K562 (cell line): ENCODE measurements at regions not wholly inside any gene's neighbourhood (a gene's known extent, or its start where the extent isn't known, plus 50 kb on each side); places are given as distances from the start of the nearest gene placed in this dataset.

Source experiments
- ATAC-seq: fragments of 200-7000 bp; cut with Tn5 transposase; 3 replicates; pipeline ENCODE4 v1.9.1; 2020; ENCODE audit warnings: moderate library complexity
- BruUV-seq: library from RNA; stranded (reverse); fragments of 400-500 nt; replicated peaks from 2 replicates; lab custom pipeline; 2021; lab: Mats Ljungman, UMichigan
- CTCF ChIA-PET: fragments of 300-600 bp; formaldehyde crosslinking; extraction: SDS; loops from one replicate; lab custom pipeline; 2021; ENCODE audit warnings: low intra/inter-chr PET ratio; lab: Yijun Ruan, JAX
- POLR2A ChIA-PET: fragments of 300-600, 350-650 bp; sonication (Branson Sonifier 250); formaldehyde crosslinking; extraction: SDS; loops from one replicate; lab custom pipeline; 2021; ENCODE audit warnings: antibody characterized with exemption, inconsistent platforms; lab: Yijun Ruan, JAX
- DNase-seq, 4 experiments: peaks; one replicate each; pipeline versions ENCODE4 v3.0.0 to v3.0.0-alpha.2; 2011 to 2018; ENCODE audit warnings: low spot score in 3 of 4, mixed read lengths in 3 of 4; ENCODE audit errors: extremely low read depth in 1 of 4
- FAIRE-seq: peaks from 2 replicates; lab custom pipeline; 2011; peaks lifted over from hg19 to GRCh38; lab: Jason Lieb, UNC
- H2AFZ ChIP-seq: 2 replicates; pipeline ENCODE4 v1.6.0; 2011; ENCODE audit warnings: low read depth, low read length, control low read depth, inconsistent platforms
- H3K27ac ChIP-seq: fragments of 200-600 bp; 3 replicates; pipeline ENCODE4 v1.8.0; 2011; ENCODE audit warnings: low read depth, mild to moderate bottlenecking, control low read depth, inconsistent platforms, low read length, moderate library complexity, mixed read lengths; ENCODE audit errors: extremely low read depth
- H3K27me3 ChIP-seq, 2 experiments: fragments of 300-600 bp in 1 of 2; 2 replicates in 1 of 2; 3 replicates in 1 of 2; pipeline versions ENCODE4 v1.6.0 to v1.8.0; 2011; ENCODE audit warnings: inconsistent platforms in 2 of 2, low read length in 2 of 2, mild to moderate bottlenecking in 1 of 2, mixed read lengths in 1 of 2, moderate library complexity in 1 of 2; ENCODE audit not compliant: control insufficient read depth in 2 of 2, insufficient read depth in 2 of 2
- H3K36me3 ChIP-seq: fragments of 300-600 bp; 3 replicates; pipeline ENCODE4 v1.8.0; 2011; ENCODE audit warnings: mild to moderate bottlenecking, low read length, inconsistent platforms; ENCODE audit not compliant: control insufficient read depth, insufficient read depth
- H3K4me1 ChIP-seq, 2 experiments: fragments of 200-600 bp in 1 of 2; replicated peaks in 1 of 2; 2 replicates in 1 of 2; 3 replicates in 1 of 2; pipeline versions ENCODE4 v1.5.1 to v1.8.0; 2011; ENCODE audit warnings: inconsistent platforms in 2 of 2, low read length in 2 of 2, mild to moderate bottlenecking in 1 of 2, mixed read lengths in 1 of 2, moderate library complexity in 1 of 2; ENCODE audit not compliant: control insufficient read depth in 2 of 2, insufficient read depth in 2 of 2
- H3K4me2 ChIP-seq: 2 replicates; pipeline ENCODE4 v1.6.1; 2011; ENCODE audit warnings: low read length, control low read depth, inconsistent platforms, mixed read lengths; ENCODE audit not compliant: insufficient read depth
- H3K4me3 ChIP-seq: fragments of 200-600 bp; sonication (generic), shearing (Covaris generic); 2 replicates; pipeline ENCODE4 v1.5.1; 2016; ENCODE audit warnings: control low read depth, inconsistent platforms
- H3K79me2 ChIP-seq: fragments of 200-600 bp; 3 replicates; pipeline ENCODE4 v1.8.0; 2011; ENCODE audit warnings: low read length, inconsistent platforms; ENCODE audit not compliant: control insufficient read depth, insufficient read depth
- H3K9ac ChIP-seq, 2 experiments: 2 replicates each; pipeline versions ENCODE4 v1.6.0 to v1.6.1; 2011; ENCODE audit warnings: low read depth in 2 of 2, low read length in 2 of 2, control low read depth in 1 of 2, inconsistent platforms in 1 of 2, mild to moderate bottlenecking in 1 of 2, mixed read lengths in 1 of 2; ENCODE audit not compliant: insufficient read depth in 1 of 2
- H3K9me1 ChIP-seq: one replicate; pipeline ENCODE4 v1.6.0; 2011; ENCODE audit warnings: inconsistent platforms, mild to moderate bottlenecking, low read length, moderate library complexity; ENCODE audit not compliant: control insufficient read depth, insufficient read depth
- H3K9me3 ChIP-seq: replicated peaks from 2 replicates; pipeline ENCODE4 v1.5.1; 2011; ENCODE audit warnings: low read depth, low read length, inconsistent platforms; ENCODE audit not compliant: control insufficient read depth, insufficient read depth
- H4K20me1 ChIP-seq: replicated peaks from 2 replicates; pipeline ENCODE4 v1.6.1; 2011; ENCODE audit warnings: low read length, inconsistent platforms, mixed read lengths; ENCODE audit not compliant: control insufficient read depth, insufficient read depth
- DMBX1 ChIP-seq: fragments of 250-450 bp; sonication (Bioruptor Pico); IDR thresholded peaks from 2 replicates; pipeline ENCODE4 v1.8.0; 2022; ENCODE audit warnings: inconsistent platforms, mild to moderate bottlenecking, moderate library complexity, borderline replicate concordance
- HMG20B ChIP-seq: fragments of 250-450 bp; sonication (Bioruptor Pico); IDR thresholded peaks from 2 replicates; pipeline ENCODE4 v1.5.0; 2021; ENCODE audit warnings: mild to moderate bottlenecking
- KLF1 ChIP-seq: fragments of 450-650 bp; IDR thresholded peaks from 2 replicates; pipeline ENCODE4 v1.6.1; 2016; ENCODE audit warnings: missing genetic modification characterization, missing compliant biosample characterization
- LCOR ChIP-seq: sonication (generic); formaldehyde crosslinking; IDR thresholded peaks from 2 replicates; pipeline ENCODE4 v1.8.0; 2022; ENCODE audit warnings: mild to moderate bottlenecking, missing genetic modification reagents
- NR2C1 ChIP-seq, 2 experiments: fragments of 450-650 bp; IDR thresholded peaks; 2 replicates each; pipeline ENCODE4 v1.6.1; 2017; ENCODE audit warnings: mild to moderate bottlenecking in 2 of 2, antibody characterized with exemption in 1 of 2, inconsistent platforms in 1 of 2, missing compliant biosample characterization in 1 of 2, missing genetic modification characterization in 1 of 2
- NR2C2 ChIP-seq, 2 experiments: fragments of 200-800 bp in 1 of 2; sonication (Bioruptor generic) in 1 of 2; sonication (generic) in 1 of 2; formaldehyde crosslinking in 1 of 2; IDR thresholded peaks; 2 replicates each; pipeline versions ENCODE4 v1.6.1 to v1.8.0; 2016 to 2022; ENCODE audit warnings: mild to moderate bottlenecking in 1 of 2, missing compliant biosample characterization in 1 of 2, missing genetic modification characterization in 1 of 2, missing genetic modification reagents in 1 of 2
- NR4A1 ChIP-seq, 2 experiments: fragments of 250-450 bp in 1 of 2; fragments of 450-650 bp in 1 of 2; sonication (Bioruptor Pico) in 1 of 2; IDR thresholded peaks; 2 replicates each; pipeline versions ENCODE4 v1.4.0 to v1.6.1; 2016 to 2020; ENCODE audit warnings: mild to moderate bottlenecking in 2 of 2, missing compliant biosample characterization in 1 of 2, missing genetic modification characterization in 1 of 2, moderate library complexity in 1 of 2
- PTBP1 ChIP-seq: fragments of 200-400 bp; formaldehyde crosslinking; IDR thresholded peaks from 2 replicates; pipeline ENCODE4 v1.6.1; 2017; ENCODE audit warnings: low read depth, low read length
- SIRT6 ChIP-seq: IDR thresholded peaks from one replicate; pipeline ENCODE4 v1.6.1; 2012; ENCODE audit warnings: low read depth, mild to moderate bottlenecking, control low read depth, inconsistent platforms, low read length, moderate library complexity
- TSC22D4 ChIP-seq: fragments of 450-650 bp; IDR thresholded peaks from 2 replicates; pipeline ENCODE4 v1.6.1; 2016; ENCODE audit warnings: missing genetic modification characterization, missing biosample characterization, control low read depth
- ZBTB5 ChIP-seq: fragments of 450-650 bp; IDR thresholded peaks from 2 replicates; pipeline ENCODE4 v1.6.1; 2017; ENCODE audit warnings: antibody characterized with exemption
- ZKSCAN1 ChIP-seq: fragments of 150-350 bp; IDR thresholded peaks from 2 replicates; pipeline ENCODE4 v1.6.1; 2016; ENCODE audit warnings: low read depth, low read length
- ZNF175 ChIP-seq: fragments of 200-800 bp; sonication (Bioruptor generic); IDR thresholded peaks from 2 replicates; pipeline ENCODE4 v1.6.1; 2016; ENCODE audit warnings: low read depth, mild to moderate bottlenecking, missing genetic modification characterization, missing compliant biosample characterization
- ZNF57 ChIP-seq: fragments of 450-650 bp; formaldehyde crosslinking; IDR thresholded peaks from 2 replicates; pipeline ENCODE4 v1.4.0; 2020; ENCODE audit warnings: mild to moderate bottlenecking, moderate library complexity
- WGBS: fragments of 100-300 bp; shearing (Covaris generic); methylation state at CpG from one replicate; pipeline ENCODE4 v1.1.6; 2016; ENCODE audit warnings: low coverage, mixed read lengths; ENCODE audit not compliant: insufficient coverage; ENCODE audit errors: missing lambda C conversion rate; 5-methylcytosine and 5-hydroxymethylcytosine counted together
- in situ Hi-C: fragments of 300-500 bp; cut with MboI; formaldehyde crosslinking; loops from 4 replicates; pipeline ENCODE4 v1.15.0; 2018; ENCODE audit warnings: inconsistent platforms, mixed read lengths
- intact Hi-C: fragments of 100-400 bp; cut with micrococcal nuclease; formaldehyde crosslinking; loops from 2 replicates; pipeline ENCODE4 v1.14.2; 2022

- H3K4me2 ChIP-seq, result no peak overlapping the region
- no peaks in the 10 kb centered on the region for H3K9me3 ChIP-seq
- FAIRE-seq, result no peak
- no peaks in the 10 kb centered on the region for H4K20me1 ChIP-seq
- H2AFZ ChIP-seq, result no peak overlapping the region
- no TSS peak for BruUV-seq
- no peaks in the 10 kb centered on the region for H3K36me3 ChIP-seq
- no peaks in the 10 kb centered on the region for H3K27me3 ChIP-seq
- in situ Hi-C loops, result no loop called here
- CTCF ChIA-PET, result no interaction called here
- no peak overlapping the region for H3K9ac ChIP-seq
- H3K4me1 ChIP-seq, result no peaks in the 10 kb centered on the region
- no peaks in the 10 kb centered on the region for H3K79me2 ChIP-seq
- no peak overlapping the region for H3K27ac ChIP-seq
- no peaks in the 10 kb centered on the region for H3K9me1 ChIP-seq
- no peak for ATAC-seq
- POLR2A ChIA-PET, result no interaction called here
- 54% methylated on average over 9 of the region's 13 CpGs for WGBS
- peak; percentile 84 for TF ChIP-seq NR2C1 (IDR thresholded peaks at IDR 0.05)
- peak; percentile 60 for TF ChIP-seq NR2C1 (tag; IDR thresholded peaks at IDR 0.05)
- TF ChIP-seq NR4A1 (CRISPR knock-in tag; IDR thresholded peaks at IDR 0.05), result no peak
- TF ChIP-seq NR4A1 (tag; IDR thresholded peaks at IDR 0.05), result no peak
- no peak for TF ChIP-seq HMG20B (CRISPR knock-in tag)
- peak; percentile 81; the same call in 1 of the 2 replicates for TF ChIP-seq NR2C2 (CRISPR knock-in tag; IDR thresholded peaks at IDR 0.05)
- TF ChIP-seq NR2C2 (tag; IDR thresholded peaks at IDR 0.05), result peak; percentile 60
- H3K4me3 ChIP-seq, result no peak overlapping the region
- intact Hi-C loops, result no loop called here
- DNase-seq, result no peak
Measured at GRCh38 chr9:73259086-73259696, 107.5 kb downstream of the ANXA1 start.

GRCh38 chr9:73260506-73260905 is 108.8 kb downstream of the ANXA1 start:
- H2AFZ ChIP-seq, result no peak overlapping the region
- ChIA-PET POLR2A (no interaction called here), CTCF (no interaction called here)
- H3K27me3 ChIP-seq, result no peaks in the 10 kb centered on the region
- no peaks in the 10 kb centered on the region for H3K36me3 ChIP-seq
- H3K27ac ChIP-seq, result no peak overlapping the region
- H4K20me1 ChIP-seq, result no peaks in the 10 kb centered on the region
- H3K9me3 ChIP-seq, result no peaks in the 10 kb centered on the region
- in situ Hi-C loops, result no loop called here
- BruUV-seq, result no TSS peak
- no peak overlapping the region for H3K4me2 ChIP-seq
- DNase-seq (no peak), FAIRE-seq (no peak), ATAC-seq (no peak)
- H3K9me1 ChIP-seq, result no peaks in the 10 kb centered on the region
- no peak overlapping the region for H3K4me3 ChIP-seq
- H3K4me1 ChIP-seq, result no peaks in the 10 kb centered on the region
- no peak overlapping the region for H3K9ac ChIP-seq
- intact Hi-C loops, result no loop called here
- no peaks in the 10 kb centered on the region for H3K79me2 ChIP-seq
- TF ChIP-seq TSC22D4 (no peak), PTBP1 (no peak), ZNF57 (no peak), DMBX1 (no peak), ZBTB5 (no peak), KLF1 (tag) (no peak), ZNF175 (CRISPR knock-in tag) (no peak), LCOR (CRISPR knock-in tag) (no peak), SIRT6 (no peak), ZKSCAN1 (no peak)
